Thoracic aorta (tissue), 2 donors: ENCODE measurements at regions not wholly inside any gene's neighbourhood (a gene's known extent, or its start where the extent isn't known, plus 50 kb on each side); places are given as distances from the start of the nearest gene placed in this dataset.

ENCODE experiments used
- ATAC-seq: fragments of 150-250 bp; one replicate; pipeline ENCODE4 v1.8.0; 2017; ENCODE audit warnings: low read depth; ENCODE audit not compliant: insufficient number of reproducible peaks, low FRiP score
- DNase-seq: peaks from one replicate; pipeline ENCODE4 v3.0.0-alpha.2; 2020; ENCODE audit warnings: low spot score
- H3K27ac ChIP-seq, 2 donors: fragments of 200-600 bp; sonication (generic); 1 replicate in 1 of 2; 2 replicates in 1 of 2; pipeline ENCODE4 v1.5.1; 2016; ENCODE audit warnings: mild to moderate bottlenecking in 2 of 2, moderate library complexity in 2 of 2
- H3K27me3 ChIP-seq: fragments of 200-600 bp; sonication (generic); replicated peaks from 2 replicates; pipeline ENCODE4 v1.6.0; 2016; ENCODE audit warnings: mild to moderate bottlenecking; ENCODE audit not compliant: insufficient read depth
- H3K36me3 ChIP-seq: fragments of 200-600 bp; sonication (generic); one replicate; pipeline ENCODE4 v1.5.1; 2016
- H3K4me1 ChIP-seq, 2 donors: fragments of 200-600 bp; sonication (generic); 1 replicate in 1 of 2; 2 replicates in 1 of 2; pipeline versions ENCODE4 v1.5.1 to v1.6.0; 2016; ENCODE audit warnings: low read depth in 2 of 2, mild to moderate bottlenecking in 1 of 2; ENCODE audit not compliant: control insufficient read depth in 1 of 2
- H3K4me3 ChIP-seq: fragments of 200-600 bp; sonication (generic); 2 replicates; pipeline ENCODE4 v1.5.1; 2016; ENCODE audit warnings: mild to moderate bottlenecking
- H3K9me3 ChIP-seq: fragments of 200-600 bp; sonication (generic); 2 replicates; pipeline ENCODE4 v1.5.1; 2016
- TF ChIP-seq, protein P1 (sequence below): fragments of 200-600 bp; sonication (generic); IDR thresholded peaks from one replicate; pipeline ENCODE4 v1.5.1; 2019; ENCODE audit warnings: antibody characterized with exemption

DNA sequence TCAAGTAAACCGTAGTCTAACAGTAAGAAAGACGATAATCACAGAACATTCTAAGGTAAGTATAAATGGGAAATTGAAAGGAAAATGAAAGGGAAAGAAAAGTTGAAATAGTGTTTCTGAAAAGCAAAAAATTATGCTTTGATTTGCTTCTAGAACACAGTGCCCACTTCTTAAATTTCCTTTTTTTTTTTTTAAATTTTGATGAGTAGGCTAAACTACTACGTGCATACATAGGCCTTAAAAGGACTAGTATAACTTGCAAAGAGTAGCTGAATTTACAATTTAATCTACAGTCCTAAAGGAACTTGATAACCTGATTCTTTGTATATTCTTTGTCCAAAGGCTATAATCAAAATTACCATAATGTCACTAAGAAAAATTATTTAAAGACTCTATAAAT is 325.3 kb downstream of the PAX3 start:
- H3K4me3 ChIP-seq: no peak overlapping the region
- H3K4me1 ChIP-seq: no peaks in the 10 kb centered on the region
- DNase-seq (no peak), ATAC-seq (no peak)
- TF ChIP-seq, protein P1, sequence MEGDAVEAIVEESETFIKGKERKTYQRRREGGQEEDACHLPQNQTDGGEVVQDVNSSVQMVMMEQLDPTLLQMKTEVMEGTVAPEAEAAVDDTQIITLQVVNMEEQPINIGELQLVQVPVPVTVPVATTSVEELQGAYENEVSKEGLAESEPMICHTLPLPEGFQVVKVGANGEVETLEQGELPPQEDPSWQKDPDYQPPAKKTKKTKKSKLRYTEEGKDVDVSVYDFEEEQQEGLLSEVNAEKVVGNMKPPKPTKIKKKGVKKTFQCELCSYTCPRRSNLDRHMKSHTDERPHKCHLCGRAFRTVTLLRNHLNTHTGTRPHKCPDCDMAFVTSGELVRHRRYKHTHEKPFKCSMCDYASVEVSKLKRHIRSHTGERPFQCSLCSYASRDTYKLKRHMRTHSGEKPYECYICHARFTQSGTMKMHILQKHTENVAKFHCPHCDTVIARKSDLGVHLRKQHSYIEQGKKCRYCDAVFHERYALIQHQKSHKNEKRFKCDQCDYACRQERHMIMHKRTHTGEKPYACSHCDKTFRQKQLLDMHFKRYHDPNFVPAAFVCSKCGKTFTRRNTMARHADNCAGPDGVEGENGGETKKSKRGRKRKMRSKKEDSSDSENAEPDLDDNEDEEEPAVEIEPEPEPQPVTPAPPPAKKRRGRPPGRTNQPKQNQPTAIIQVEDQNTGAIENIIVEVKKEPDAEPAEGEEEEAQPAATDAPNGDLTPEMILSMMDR: no peak
- no peaks in the 10 kb centered on the region for H3K27me3 ChIP-seq
- H3K27ac ChIP-seq: no peak overlapping the region
- no peaks in the 10 kb centered on the region for H3K36me3 ChIP-seq
- H3K9me3 ChIP-seq: no peaks in the 10 kb centered on the region

- TF ChIP-seq, protein P1: no peak
- ATAC-seq: no peak
Measured at GRCh38 chr2:221972813-221973478, 325.9 kb downstream of the PAX3 start.

DNA sequence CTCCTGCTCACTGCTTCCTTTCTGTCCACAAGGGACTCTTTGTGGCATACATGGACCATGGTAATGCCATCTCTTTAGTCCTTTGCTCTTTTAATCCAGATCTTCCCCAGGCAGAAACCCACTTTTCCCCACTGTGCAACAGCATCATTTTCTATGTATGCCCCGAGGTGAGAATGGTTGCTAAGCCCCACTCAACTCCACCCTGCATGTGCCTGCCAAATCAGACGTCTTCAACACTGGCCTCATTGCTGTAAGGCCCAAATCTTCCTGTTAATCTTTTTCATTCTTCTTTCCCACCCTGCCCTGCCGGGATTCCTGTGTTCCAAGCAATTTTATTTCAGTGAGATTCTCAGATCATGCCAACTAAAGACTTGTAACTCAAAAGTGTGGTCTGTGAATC is 328.4 kb downstream of the PAX3 start:
- TF ChIP-seq, protein P1: no peak
- Histone ChIP-seq H3K27me3 (no peaks in the 10 kb centered on the region), H3K36me3 (no peaks in the 10 kb centered on the region), H3K4me1 (no peaks in the 10 kb centered on the region), H3K9me3 (no peaks in the 10 kb centered on the region), H3K4me3 (no peak overlapping the region), H3K27ac (no peak overlapping the region)
- ATAC-seq (no peak), DNase-seq (no peak)

More at GRCh38 chr2:221972813-221973478, 325.9 kb downstream of the PAX3 start:
- Histone ChIP-seq H3K4me3 (no peak overlapping the region), H3K36me3 (no peaks in the 10 kb centered on the region), H3K9me3 (no peaks in the 10 kb centered on the region), H3K27me3 (no peaks in the 10 kb centered on the region), H3K27ac (no peak overlapping the region), H3K4me1 (no peaks in the 10 kb centered on the region)
- DNase-seq: no peak

DNA sequence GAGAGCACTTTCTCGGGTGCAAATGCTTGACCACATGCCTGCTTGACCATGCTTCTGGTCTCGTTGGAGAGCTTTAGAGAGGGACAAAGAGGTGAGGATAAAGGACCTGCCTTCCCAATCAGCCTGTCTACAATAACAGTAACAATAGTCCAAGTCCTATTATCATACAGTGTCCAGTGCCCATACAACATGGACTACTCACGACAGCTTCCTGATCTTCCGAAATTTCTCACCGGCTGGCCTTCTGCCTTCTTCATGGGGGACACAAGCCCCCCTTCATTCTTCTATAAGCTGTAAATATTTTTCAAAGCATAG is 329.0 kb downstream of the PAX3 start:
- H3K4me1 ChIP-seq: no peaks in the 10 kb centered on the region
- DNase-seq: no peak
- H3K4me3 ChIP-seq: no peak overlapping the region
- TF ChIP-seq, protein P1: no peak
- H3K9me3 ChIP-seq: no peaks in the 10 kb centered on the region
- no peaks in the 10 kb centered on the region for H3K36me3 ChIP-seq
- H3K27me3 ChIP-seq: no peaks in the 10 kb centered on the region
- no peak overlapping the region for H3K27ac ChIP-seq
- ATAC-seq: no peak

DNA sequence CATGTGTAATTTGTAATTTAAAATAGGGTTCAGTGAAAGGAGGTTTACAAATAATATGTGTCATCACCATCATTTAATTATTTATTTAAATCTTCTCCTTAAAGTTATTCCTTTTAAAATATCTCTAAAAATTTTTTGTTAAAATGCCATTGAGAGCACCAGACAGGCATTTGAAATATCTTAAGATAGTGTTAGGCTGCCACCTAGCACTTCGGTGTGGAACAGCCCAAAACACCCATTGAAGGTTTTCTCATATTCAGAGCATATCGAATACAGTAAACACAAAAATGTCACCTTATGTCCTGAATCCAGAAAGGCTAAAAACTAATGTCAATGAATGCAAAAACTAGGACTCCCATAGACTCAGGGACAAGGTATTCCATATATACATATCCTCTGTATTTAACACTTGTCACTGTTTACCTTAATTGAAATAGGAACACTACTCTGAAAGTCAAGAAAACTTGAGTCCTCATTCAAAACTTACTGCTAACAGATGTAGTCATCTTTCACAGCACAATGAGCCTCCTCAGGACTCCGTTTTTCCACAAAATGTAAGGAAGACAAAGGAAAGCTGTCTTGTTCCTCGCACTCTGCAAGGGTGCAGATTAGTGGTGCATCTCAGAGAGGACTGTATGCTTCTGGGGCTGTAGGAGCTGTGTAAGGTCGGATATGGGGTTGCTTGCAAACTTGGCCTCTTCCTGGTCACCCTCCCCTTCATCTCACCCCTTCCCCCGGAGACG is 329.5 kb downstream of the PAX3 start:
- H3K9me3 ChIP-seq: no peaks in the 10 kb centered on the region
- H3K4me3 ChIP-seq: no peak overlapping the region
- no peak for DNase-seq
- no peak overlapping the region for H3K27ac ChIP-seq
- ATAC-seq: no peak
- no peaks in the 10 kb centered on the region for H3K36me3 ChIP-seq
- H3K27me3 ChIP-seq: no peaks in the 10 kb centered on the region
- H3K4me1 ChIP-seq: no peaks in the 10 kb centered on the region
- TF ChIP-seq, protein P1: peak; percentile 51
